Activated naive CD4-positive, alpha-beta T cell treated with anti-CD3 and anti-CD28 coated beads, Interleukin-2, amount 50 U/mL, for 24 hours (primary cell): ENCODE measurements at regions not wholly inside any gene's neighbourhood (a gene's known extent, or its start where the extent isn't known, plus 50 kb on each side); places are given as distances from the start of the nearest gene placed in this dataset.
"Not testable (repeated sequence)": the region's sequence is repeated elsewhere in the genome, so short reads cannot be mapped to it uniquely, and the experiment has no call there.

ENCODE experiments used
- H3K27ac Mint-ChIP-seq: one replicate; pipeline ENCODE4 v1.8.0; 2021; ENCODE audit warnings: mild to moderate bottlenecking, mixed read lengths
- H3K27me3 Mint-ChIP-seq: one replicate; pipeline ENCODE4 v1.8.0; 2021; ENCODE audit warnings: mixed read lengths
- H3K36me3 Mint-ChIP-seq: one replicate; pipeline ENCODE4 v1.8.0; 2021; ENCODE audit warnings: mixed read lengths
- H3K4me1 Mint-ChIP-seq: one replicate; pipeline ENCODE4 v1.8.0; 2021; ENCODE audit warnings: mixed read lengths
- H3K4me3 Mint-ChIP-seq: one replicate; pipeline ENCODE4 v1.8.0; 2021; ENCODE audit warnings: mild to moderate bottlenecking, mixed read lengths
- H3K9me3 Mint-ChIP-seq: one replicate; pipeline ENCODE4 v1.8.0; 2021; ENCODE audit warnings: mixed read lengths

- no peak overlapping the region for H3K27ac Mint-ChIP-seq
- peaks cover 5% of the 10 kb centered on the region for H3K9me3 Mint-ChIP-seq
- H3K27me3 Mint-ChIP-seq: no peaks in the 10 kb centered on the region
- no peaks in the 10 kb centered on the region for H3K36me3 Mint-ChIP-seq
- no peaks in the 10 kb centered on the region for H3K4me1 Mint-ChIP-seq
- H3K4me3 Mint-ChIP-seq: no peak overlapping the region
These were observed 260.9 kb downstream of the DSC3 start for GRCh38 chr18:30781601-30782000.

GRCh38 chr18:30775629-30776028 is 266.9 kb downstream of the DSC3 start:
- Mint-ChIP-seq H3K4me3 (no peak overlapping the region), H3K27ac (no peak overlapping the region), H3K4me1 (no peaks in the 10 kb centered on the region), H3K27me3 (no peaks in the 10 kb centered on the region), H3K36me3 (no peaks in the 10 kb centered on the region), H3K9me3 (peaks cover 5% of the 10 kb centered on the region)

- H3K27me3 Mint-ChIP-seq, H3K4me3 Mint-ChIP-seq, H3K9me3 Mint-ChIP-seq, H3K4me1 Mint-ChIP-seq, H3K27ac Mint-ChIP-seq, H3K36me3 Mint-ChIP-seq: not testable (repeated sequence)
These were observed 270.4 kb downstream of the DSC3 start for GRCh38 chr18:30772170-30772569.

- peaks cover 7% of the 10 kb centered on the region for H3K9me3 Mint-ChIP-seq
- H3K36me3 Mint-ChIP-seq: no peaks in the 10 kb centered on the region
- no peaks in the 10 kb centered on the region for H3K4me1 Mint-ChIP-seq
- no peak overlapping the region for H3K4me3 Mint-ChIP-seq
- no peak overlapping the region for H3K27ac Mint-ChIP-seq
- no peaks in the 10 kb centered on the region for H3K27me3 Mint-ChIP-seq
These were observed 276.5 kb downstream of the DSC3 start for GRCh38 chr18:30766053-30766452.

- no peaks in the 10 kb centered on the region for H3K36me3 Mint-ChIP-seq
- H3K27ac Mint-ChIP-seq: no peak overlapping the region
- no peaks in the 10 kb centered on the region for H3K4me1 Mint-ChIP-seq
- H3K4me3 Mint-ChIP-seq: no peak overlapping the region
- H3K27me3 Mint-ChIP-seq: no peaks in the 10 kb centered on the region
- H3K9me3 Mint-ChIP-seq: peaks cover 5% of the 10 kb centered on the region
These were observed 277.3 kb downstream of the DSC3 start for GRCh38 chr18:30765247-30765646.

GRCh38 chr18:30763902-30764350 is 278.6 kb downstream of the DSC3 start:
- H3K9me3 Mint-ChIP-seq: no peaks in the 10 kb centered on the region
- no peaks in the 10 kb centered on the region for H3K36me3 Mint-ChIP-seq
- no peak overlapping the region for H3K27ac Mint-ChIP-seq
- no peaks in the 10 kb centered on the region for H3K27me3 Mint-ChIP-seq
- H3K4me1 Mint-ChIP-seq: no peaks in the 10 kb centered on the region
- no peak overlapping the region for H3K4me3 Mint-ChIP-seq

GRCh38 chr18:30754846-30755245 is 287.7 kb downstream of the DSC3 start:
- Mint-ChIP-seq H3K4me3 (no peak overlapping the region), H3K27ac (no peak overlapping the region), H3K36me3 (no peaks in the 10 kb centered on the region), H3K27me3 (no peaks in the 10 kb centered on the region), H3K9me3 (peaks cover 23% of the 10 kb centered on the region), H3K4me1 (no peaks in the 10 kb centered on the region)

GRCh38 chr18:30748541-30748940 is 294.0 kb downstream of the DSC3 start:
- no peaks in the 10 kb centered on the region for H3K27me3 Mint-ChIP-seq
- no peaks in the 10 kb centered on the region for H3K36me3 Mint-ChIP-seq
- H3K9me3 Mint-ChIP-seq: peaks cover 8% of the 10 kb centered on the region
- H3K4me1 Mint-ChIP-seq: no peaks in the 10 kb centered on the region
- no peak overlapping the region for H3K27ac Mint-ChIP-seq
- H3K4me3 Mint-ChIP-seq: no peak overlapping the region

GRCh38 chr18:30746224-30746623 is 296.3 kb downstream of the DSC3 start:
- H3K36me3 Mint-ChIP-seq: no peaks in the 10 kb centered on the region
- H3K9me3 Mint-ChIP-seq: no peaks in the 10 kb centered on the region
- H3K4me1 Mint-ChIP-seq: no peaks in the 10 kb centered on the region
- no peak overlapping the region for H3K27ac Mint-ChIP-seq
- H3K4me3 Mint-ChIP-seq: no peak overlapping the region
- no peaks in the 10 kb centered on the region for H3K27me3 Mint-ChIP-seq

- Mint-ChIP-seq H3K4me3 (no peak overlapping the region), H3K27me3 (no peaks in the 10 kb centered on the region), H3K27ac (no peak overlapping the region), H3K9me3 (no peaks in the 10 kb centered on the region), H3K36me3 (no peaks in the 10 kb centered on the region), H3K4me1 (no peaks in the 10 kb centered on the region)
These were observed 299.5 kb downstream of the DSC3 start for GRCh38 chr18:30743033-30743432.

GRCh38 chr18:30730915-30731314 is 311.6 kb downstream of the DSC3 start:
- H3K4me3 Mint-ChIP-seq: no peak overlapping the region
- H3K27ac Mint-ChIP-seq: no peak overlapping the region
- H3K9me3 Mint-ChIP-seq: peaks cover 6% of the 10 kb centered on the region
- H3K4me1 Mint-ChIP-seq: no peaks in the 10 kb centered on the region
- H3K27me3 Mint-ChIP-seq: no peaks in the 10 kb centered on the region
- no peaks in the 10 kb centered on the region for H3K36me3 Mint-ChIP-seq

GRCh38 chr18:30727849-30728248 is 314.7 kb downstream of the DSC3 start:
- Mint-ChIP-seq H3K9me3 (no peaks in the 10 kb centered on the region), H3K4me1 (no peaks in the 10 kb centered on the region), H3K27ac (no peak overlapping the region), H3K36me3 (no peaks in the 10 kb centered on the region), H3K4me3 (no peak overlapping the region), H3K27me3 (no peaks in the 10 kb centered on the region)

GRCh38 chr18:30713299-30713698 is 329.2 kb downstream of the DSC3 start:
- Mint-ChIP-seq H3K4me3 (no peak overlapping the region), H3K4me1 (no peaks in the 10 kb centered on the region), H3K9me3 (peaks cover under 1% of the 10 kb centered on the region), H3K27ac (no peak overlapping the region), H3K27me3 (no peaks in the 10 kb centered on the region), H3K36me3 (no peaks in the 10 kb centered on the region)

GRCh38 chr18:30712383-30712782 is 330.2 kb downstream of the DSC3 start:
- H3K9me3 Mint-ChIP-seq: peaks cover 8% of the 10 kb centered on the region
- H3K36me3 Mint-ChIP-seq: no peaks in the 10 kb centered on the region
- no peaks in the 10 kb centered on the region for H3K27me3 Mint-ChIP-seq
- H3K4me1 Mint-ChIP-seq: no peaks in the 10 kb centered on the region
- H3K27ac Mint-ChIP-seq: no peak overlapping the region
- no peak overlapping the region for H3K4me3 Mint-ChIP-seq

GRCh38 chr18:30709595-30709994 is 332.9 kb downstream of the DSC3 start:
- Mint-ChIP-seq H3K36me3 (no peaks in the 10 kb centered on the region), H3K4me3 (no peak overlapping the region), H3K27me3 (no peaks in the 10 kb centered on the region), H3K9me3 (peaks cover 8% of the 10 kb centered on the region), H3K4me1 (no peaks in the 10 kb centered on the region), H3K27ac (no peak overlapping the region)

- Mint-ChIP-seq H3K27me3 (no peaks in the 10 kb centered on the region), H3K4me1 (no peaks in the 10 kb centered on the region), H3K4me3 (no peak overlapping the region), H3K36me3 (no peaks in the 10 kb centered on the region), H3K27ac (no peak overlapping the region), H3K9me3 (peaks cover 25% of the 10 kb centered on the region)
These were observed 336.6 kb downstream of the DSC3 start for GRCh38 chr18:30705943-30706342.

- no peaks in the 10 kb centered on the region for H3K36me3 Mint-ChIP-seq
- H3K27me3 Mint-ChIP-seq: no peaks in the 10 kb centered on the region
- H3K4me1 Mint-ChIP-seq: no peaks in the 10 kb centered on the region
- H3K9me3 Mint-ChIP-seq: peaks cover 11% of the 10 kb centered on the region
- no peak overlapping the region for H3K4me3 Mint-ChIP-seq
- no peak overlapping the region for H3K27ac Mint-ChIP-seq
These were observed 344.0 kb downstream of the DSC3 start for GRCh38 chr18:30698571-30698970.
